ENCODE measurements at regions not wholly inside any gene's neighbourhood (a gene's known extent, or its start where the extent isn't known, plus 50 kb on each side); places are given as distances from the start of the nearest gene placed in this dataset.
"Not testable (repeated sequence)": the region's sequence is repeated elsewhere in the genome, so short reads cannot be mapped to it uniquely, and the experiment has no call there.

DNA sequence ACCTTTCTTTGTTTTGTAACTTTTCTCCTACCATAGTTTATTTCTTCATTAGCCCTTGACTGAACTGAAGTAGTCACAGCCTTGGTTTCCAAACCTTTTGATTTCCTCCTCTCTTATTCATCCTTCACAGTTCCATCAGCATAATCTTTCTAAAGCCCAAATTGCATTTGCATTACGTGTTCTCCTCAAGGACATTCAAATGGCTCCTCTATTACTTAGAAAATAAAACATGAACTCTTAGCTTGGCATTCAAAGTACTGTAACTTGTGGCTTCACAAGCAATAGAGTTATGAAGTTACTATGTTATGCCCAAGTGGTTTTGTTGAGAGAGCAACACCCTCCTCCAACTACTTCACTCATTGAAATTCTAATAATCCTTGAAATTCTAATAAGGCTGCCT is 840.0 kb downstream of the TTLL7 start:
- DNase-seq; H3K4me1 Mint-ChIP-seq (ENCODE audit: low read depth); H3K27me3 Mint-ChIP-seq (ENCODE audit: low read depth); H3K4me3 Mint-ChIP-seq; ATAC-seq; H3K36me3 Mint-ChIP-seq (ENCODE audit: insufficient read depth); H3K9me3 Mint-ChIP-seq: not testable (repeated sequence)

DNA sequence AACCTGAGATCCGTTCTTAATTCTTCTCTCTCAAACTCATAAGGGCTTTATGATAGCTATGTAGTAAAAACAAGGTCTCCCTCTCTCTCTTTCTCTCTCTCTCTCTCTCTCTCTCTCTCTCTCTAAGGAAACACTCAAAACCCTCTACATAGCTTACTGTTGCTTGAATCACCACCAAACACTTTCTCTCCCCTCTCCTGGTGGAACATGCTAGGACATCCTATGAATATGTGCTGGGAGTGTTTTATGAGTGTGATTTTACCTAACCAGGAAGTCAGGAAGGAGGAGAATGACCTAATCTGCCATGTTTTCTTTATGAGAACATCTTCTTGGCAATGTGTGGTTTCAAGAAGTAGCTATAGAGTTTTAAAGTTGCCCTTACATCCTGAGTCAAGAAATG is 844.6 kb downstream of the TTLL7 start:
- H3K9me3 Mint-ChIP-seq; H3K27me3 Mint-ChIP-seq (ENCODE audit: low read depth); ATAC-seq; DNase-seq; H3K36me3 Mint-ChIP-seq (ENCODE audit: insufficient read depth); H3K4me1 Mint-ChIP-seq (ENCODE audit: low read depth); H3K4me3 Mint-ChIP-seq: not testable (repeated sequence)

DNA sequence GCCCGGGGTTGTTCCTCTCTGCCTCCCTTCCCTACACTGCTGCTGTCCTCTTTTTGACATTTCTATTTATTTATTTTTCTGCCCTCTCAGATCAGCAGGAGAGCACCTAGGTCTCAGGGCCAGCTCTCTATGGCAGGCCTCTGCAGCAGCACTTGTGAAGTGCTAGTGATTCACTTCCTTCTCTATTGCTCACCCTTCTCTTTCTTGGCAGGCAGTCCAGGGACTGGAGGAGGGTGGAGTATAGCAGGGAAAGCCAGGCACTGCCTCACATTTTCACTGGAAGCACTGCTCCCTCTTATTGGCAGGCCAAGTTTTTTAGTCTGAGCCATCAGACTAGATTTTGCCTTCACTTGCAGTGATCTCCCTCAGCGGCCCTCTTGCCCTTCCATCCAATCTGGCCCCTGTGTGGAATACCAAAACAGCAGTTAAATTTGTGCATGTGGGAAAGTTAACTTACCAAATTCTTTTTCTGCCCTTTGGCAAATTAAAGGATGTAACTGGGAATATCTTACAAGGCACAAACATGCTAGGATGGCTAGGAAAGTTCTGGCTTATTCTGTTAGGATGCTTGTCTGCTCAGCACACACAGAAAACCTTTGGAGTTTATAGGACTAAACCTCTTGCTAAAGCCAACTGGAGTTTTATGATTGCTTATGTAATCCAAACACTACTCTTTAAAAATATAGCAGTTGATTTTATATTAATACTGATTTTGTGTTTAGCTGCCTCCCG is 847.6 kb downstream of the TTLL7 start:
- not testable (repeated sequence) for H3K36me3 Mint-ChIP-seq (ENCODE audit: insufficient read depth); DNase-seq; H3K4me1 Mint-ChIP-seq (ENCODE audit: low read depth); H3K27me3 Mint-ChIP-seq (ENCODE audit: low read depth); H3K9me3 Mint-ChIP-seq; H3K4me3 Mint-ChIP-seq
- peak in 1 of 2 donors; percentile 46 for ATAC-seq

DNA sequence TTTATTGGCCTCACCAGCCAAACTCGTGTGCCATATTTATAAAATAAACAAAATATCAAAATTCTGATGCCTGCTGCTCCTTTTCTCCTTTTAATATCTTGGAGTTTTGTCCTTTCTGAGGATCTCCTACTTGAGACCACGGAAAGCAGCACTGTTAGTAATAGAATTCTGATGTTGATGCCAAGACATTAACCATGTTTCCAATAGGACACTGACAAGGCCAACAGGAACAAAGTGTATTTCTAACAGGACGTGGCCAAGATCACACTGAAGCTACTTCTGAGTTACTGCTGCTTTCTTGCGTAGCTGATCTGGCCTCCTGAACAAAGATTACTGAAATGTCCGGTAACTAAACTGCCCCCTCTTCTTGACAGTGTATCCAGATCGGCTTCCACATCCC is 848.5 kb downstream of the TTLL7 start:
- not testable (repeated sequence) for DNase-seq; ATAC-seq; H3K4me1 Mint-ChIP-seq (ENCODE audit: low read depth); H3K9me3 Mint-ChIP-seq; H3K4me3 Mint-ChIP-seq; H3K27me3 Mint-ChIP-seq (ENCODE audit: low read depth); H3K36me3 Mint-ChIP-seq (ENCODE audit: insufficient read depth)

DNA sequence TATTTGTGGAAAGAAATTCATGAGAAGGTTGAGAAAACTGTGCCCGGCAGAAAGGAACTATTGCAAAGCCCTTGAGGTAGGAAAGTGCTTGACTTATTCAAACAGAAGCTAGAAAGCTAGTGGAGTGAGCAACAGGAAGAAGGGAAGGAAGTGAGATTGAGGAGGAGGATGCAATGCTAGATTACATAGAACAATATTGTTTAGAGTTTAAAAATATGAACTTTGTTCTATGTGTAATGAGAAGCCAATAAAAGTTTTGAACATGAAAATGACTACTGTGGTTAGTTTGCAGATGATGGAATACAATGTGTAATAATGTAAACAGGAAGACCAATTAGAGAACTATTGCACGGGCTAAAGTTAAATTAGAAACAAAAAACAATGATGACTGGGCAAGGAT is 853.1 kb downstream of the TTLL7 start:
- DNase-seq; H3K36me3 Mint-ChIP-seq (ENCODE audit: insufficient read depth); H3K27me3 Mint-ChIP-seq (ENCODE audit: low read depth); ATAC-seq; H3K4me3 Mint-ChIP-seq; H3K4me1 Mint-ChIP-seq (ENCODE audit: low read depth); H3K9me3 Mint-ChIP-seq: not testable (repeated sequence)

DNA sequence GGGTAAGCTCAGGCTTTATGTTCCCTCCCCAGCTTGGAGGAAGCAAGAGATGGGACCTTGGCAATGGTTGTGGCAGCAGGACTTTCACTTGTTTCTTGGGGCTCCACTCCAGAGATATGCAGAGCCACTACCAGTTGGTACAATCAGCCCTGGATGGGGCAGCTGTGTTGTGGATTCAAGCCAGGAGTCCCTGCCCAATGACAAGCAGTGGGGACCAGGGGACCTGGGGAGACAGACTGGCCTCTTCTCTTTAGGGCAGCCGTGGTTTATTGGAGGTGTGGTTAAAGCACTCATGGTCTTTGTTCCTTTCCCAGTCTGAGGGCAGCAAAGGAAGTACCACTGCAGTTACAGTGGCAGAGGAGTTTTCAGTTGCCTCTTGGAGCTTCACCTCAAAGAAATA is 856.1 kb downstream of the TTLL7 start:
- H3K27me3 Mint-ChIP-seq (ENCODE audit: low read depth); H3K9me3 Mint-ChIP-seq; H3K4me1 Mint-ChIP-seq (ENCODE audit: low read depth); H3K4me3 Mint-ChIP-seq; ATAC-seq; DNase-seq; H3K36me3 Mint-ChIP-seq (ENCODE audit: insufficient read depth): not testable (repeated sequence)

DNA sequence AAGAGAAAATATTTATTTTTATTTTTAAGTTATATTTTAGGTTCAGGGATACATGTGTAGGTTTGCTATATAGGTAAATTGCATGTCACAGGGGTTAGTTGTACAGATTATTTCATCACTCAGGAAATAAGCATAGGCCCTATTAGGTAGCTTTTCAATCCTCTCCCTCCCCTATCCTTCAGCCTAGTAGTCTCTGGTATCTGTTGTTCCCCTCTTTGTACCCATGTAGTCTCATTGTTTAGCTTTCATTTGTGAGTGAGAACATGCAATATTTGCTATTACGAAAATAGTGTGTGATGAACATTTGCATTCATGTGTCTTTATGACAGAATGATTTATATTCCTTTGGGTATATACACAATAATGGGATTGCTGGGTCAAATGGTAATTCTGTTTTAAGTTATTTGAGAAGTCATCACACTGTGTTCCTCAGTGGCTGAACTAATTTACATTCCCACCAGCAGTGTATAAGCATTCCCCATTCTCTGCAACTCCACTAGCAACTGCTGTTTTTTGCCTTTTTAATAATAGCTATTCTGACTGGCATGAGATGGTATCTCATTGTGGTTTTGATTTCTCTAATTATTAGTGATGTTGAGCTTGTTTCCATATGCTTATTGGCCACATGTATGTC is 863.3 kb downstream of the TTLL7 start:
- not testable (repeated sequence) for H3K27me3 Mint-ChIP-seq (ENCODE audit: low read depth); ATAC-seq; H3K4me3 Mint-ChIP-seq; H3K9me3 Mint-ChIP-seq; H3K36me3 Mint-ChIP-seq (ENCODE audit: insufficient read depth); DNase-seq; H3K4me1 Mint-ChIP-seq (ENCODE audit: low read depth)

DNA sequence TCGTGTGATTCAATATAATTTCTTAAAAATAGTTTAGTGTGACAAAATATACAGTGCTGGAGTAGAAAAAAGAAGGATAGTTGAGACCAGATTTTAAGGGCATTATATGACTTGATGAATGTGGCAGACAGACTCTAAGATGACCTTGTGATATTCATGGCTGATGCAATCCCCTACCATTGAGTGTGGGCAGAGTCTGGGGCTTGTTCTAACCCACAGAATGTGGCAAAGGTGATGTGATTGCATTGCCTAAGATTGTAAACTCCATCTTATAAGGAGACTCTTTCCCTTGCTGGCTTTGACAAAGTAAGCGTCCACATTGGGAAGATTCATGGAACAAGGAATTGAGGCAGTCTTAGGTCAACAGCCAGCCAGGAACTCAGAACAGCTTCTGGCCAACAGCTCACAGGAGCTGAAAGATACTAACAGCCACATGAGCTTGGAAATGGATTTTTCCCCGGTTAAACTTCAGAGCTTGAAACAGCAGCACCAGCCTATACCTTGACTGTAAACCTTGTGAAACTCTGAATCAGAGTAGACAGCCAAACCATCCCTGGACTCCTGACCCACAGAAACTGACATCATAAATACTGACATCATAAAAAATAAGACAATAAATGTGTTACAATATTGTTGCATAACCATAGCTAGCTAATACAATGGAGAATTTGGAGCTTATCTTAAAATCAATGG is 864.5 kb downstream of the TTLL7 start:
- not testable (repeated sequence) for DNase-seq; H3K4me1 Mint-ChIP-seq (ENCODE audit: low read depth); H3K9me3 Mint-ChIP-seq; ATAC-seq; H3K4me3 Mint-ChIP-seq; H3K36me3 Mint-ChIP-seq (ENCODE audit: insufficient read depth); H3K27me3 Mint-ChIP-seq (ENCODE audit: low read depth)

DNA sequence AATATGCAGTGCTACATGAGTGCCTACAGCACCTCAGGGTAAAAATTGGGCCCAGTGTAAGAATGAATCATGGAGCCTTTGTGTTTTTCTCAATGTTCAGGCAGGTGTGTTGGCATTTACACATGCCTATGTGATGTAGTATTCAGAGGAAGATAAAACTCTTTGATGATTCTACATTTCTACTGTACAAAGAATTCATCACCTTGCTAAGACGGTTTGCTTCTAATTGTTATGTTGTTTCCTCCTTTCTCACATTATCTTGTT is 867.3 kb downstream of the TTLL7 start:
- H3K9me3 Mint-ChIP-seq: no peaks in the 10 kb centered on the region
- H3K36me3 Mint-ChIP-seq (ENCODE audit: insufficient read depth): no peaks in the 10 kb centered on the region
- DNase-seq (no peak), ATAC-seq (no peak)
- H3K4me1 Mint-ChIP-seq (ENCODE audit: low read depth): no peaks in the 10 kb centered on the region
- no peak overlapping the region for H3K4me3 Mint-ChIP-seq
- no peaks in the 10 kb centered on the region for H3K27me3 Mint-ChIP-seq (ENCODE audit: low read depth)

DNA sequence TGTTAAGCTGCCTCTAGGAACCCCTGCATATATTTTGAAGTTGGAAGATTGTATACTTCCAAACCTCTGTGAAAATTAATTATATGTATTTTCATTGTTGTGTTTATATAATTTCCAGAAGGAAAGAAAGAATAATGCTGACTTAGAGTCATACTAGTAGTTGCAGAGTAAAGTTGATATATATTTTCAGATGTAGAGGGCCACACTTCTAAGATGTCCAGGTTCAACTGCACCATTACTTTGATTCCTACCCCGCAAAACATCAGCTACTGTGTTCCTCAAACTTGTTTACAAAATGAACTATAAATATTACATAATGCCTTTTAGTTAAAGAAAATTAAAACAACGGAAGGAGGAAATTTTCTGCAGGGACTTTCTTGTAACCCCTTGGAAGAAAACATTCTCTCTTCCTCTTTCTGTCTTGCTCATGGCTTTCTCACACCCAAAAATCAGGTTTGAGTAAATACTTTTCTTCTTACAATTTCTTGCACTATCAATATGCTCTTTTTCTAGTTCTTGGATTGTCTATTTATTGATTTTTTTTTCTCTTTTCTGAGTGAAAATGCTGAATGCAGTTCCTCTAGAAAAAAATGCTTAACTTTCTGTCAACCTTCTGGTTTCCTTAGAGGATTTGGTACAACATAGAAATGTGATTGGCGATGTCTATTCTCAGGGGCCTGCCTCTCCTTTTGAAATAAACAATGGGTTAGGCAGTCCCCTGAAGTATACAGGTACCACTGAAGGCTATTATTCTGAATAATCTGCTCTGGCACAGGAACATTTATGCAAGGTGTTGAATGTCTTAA is 867.8 kb downstream of the TTLL7 start:
- Mint-ChIP-seq H3K27me3 (ENCODE audit: low read depth) (no peaks in the 10 kb centered on the region), H3K4me3 (no peak overlapping the region), H3K9me3 (no peaks in the 10 kb centered on the region), H3K4me1 (ENCODE audit: low read depth) (no peaks in the 10 kb centered on the region), H3K36me3 (ENCODE audit: insufficient read depth) (no peaks in the 10 kb centered on the region)
- ATAC-seq (no peak), DNase-seq (no peak)

DNA sequence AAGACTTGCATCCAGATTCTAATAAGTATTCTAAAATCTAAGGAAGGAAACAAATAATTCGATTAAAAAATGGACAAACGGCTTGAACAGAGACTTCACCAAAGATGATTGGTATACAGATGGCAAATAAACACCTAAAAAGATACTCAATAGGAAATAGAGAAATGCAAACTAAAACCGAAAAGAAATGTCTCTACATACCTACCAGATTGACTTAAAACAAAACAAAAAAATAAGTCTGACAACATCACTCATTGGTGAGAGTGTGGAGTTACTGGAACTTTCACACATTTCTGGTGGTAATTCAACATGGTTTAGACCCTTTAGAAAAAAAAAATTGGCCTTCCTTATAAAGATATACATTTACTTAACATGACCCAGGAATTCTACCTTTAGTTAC is 869.8 kb downstream of the TTLL7 start:
- Mint-ChIP-seq H3K36me3 (ENCODE audit: insufficient read depth) (no peaks in the 10 kb centered on the region), H3K9me3 (no peaks in the 10 kb centered on the region)

DNA sequence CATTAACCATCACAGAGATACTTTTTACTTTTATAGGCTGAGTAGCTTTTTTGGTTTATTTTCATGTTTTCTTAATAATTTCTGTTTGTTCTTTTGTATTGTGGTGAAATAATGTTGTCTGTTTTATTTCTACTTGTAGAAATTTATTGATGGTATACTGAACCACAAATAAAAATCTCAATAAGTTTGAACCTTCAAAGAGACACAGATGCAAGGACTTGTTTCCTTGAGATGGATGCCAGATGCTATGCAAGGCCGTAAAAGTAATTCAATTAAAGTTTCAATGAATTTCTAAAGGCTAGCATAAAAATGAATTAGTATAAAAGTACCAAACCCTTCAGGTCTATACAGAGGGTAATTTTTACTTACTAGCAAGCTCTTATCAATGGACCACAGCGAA is 873.5 kb downstream of the TTLL7 start:
- Mint-ChIP-seq H3K4me1 (ENCODE audit: low read depth) (no peaks in the 10 kb centered on the region), H3K9me3 (no peaks in the 10 kb centered on the region), H3K4me3 (no peak overlapping the region), H3K36me3 (ENCODE audit: insufficient read depth) (no peaks in the 10 kb centered on the region), H3K27me3 (ENCODE audit: low read depth) (no peaks in the 10 kb centered on the region)
- ATAC-seq (no peak), DNase-seq (no peak)

More for the DNA sequence above, 869.8 kb downstream of the TTLL7 start:
- Mint-ChIP-seq H3K27me3 (ENCODE audit: low read depth) (no peaks in the 10 kb centered on the region), H3K4me3 (no peak overlapping the region), H3K4me1 (ENCODE audit: low read depth) (no peaks in the 10 kb centered on the region)
- DNase-seq: no peak
- ATAC-seq: no peak

DNA sequence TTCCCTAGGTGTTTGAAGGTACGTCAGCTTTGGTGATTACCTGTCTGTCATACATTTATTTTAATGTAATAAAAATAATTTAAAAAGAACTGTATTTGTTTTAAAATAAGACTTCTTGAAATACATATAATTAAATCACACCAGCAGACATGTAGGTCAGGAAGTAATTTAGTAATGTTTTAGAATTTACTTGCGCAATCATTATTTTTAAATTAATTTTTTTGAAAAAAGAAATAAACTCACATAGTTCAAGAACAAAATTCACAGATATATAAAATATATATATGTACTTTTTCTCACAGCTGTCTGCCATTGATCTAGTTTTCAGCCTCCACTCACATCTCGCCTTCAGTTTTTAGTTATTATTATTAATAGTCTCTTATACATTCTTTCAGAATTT is 875.9 kb downstream of the TTLL7 start:
- Mint-ChIP-seq H3K4me1 (ENCODE audit: low read depth) (no peaks in the 10 kb centered on the region), H3K36me3 (ENCODE audit: insufficient read depth) (no peaks in the 10 kb centered on the region), H3K27me3 (ENCODE audit: low read depth) (no peaks in the 10 kb centered on the region), H3K4me3 (no peak overlapping the region), H3K9me3 (no peaks in the 10 kb centered on the region)
- DNase-seq (no peak), ATAC-seq (no peak)

DNA sequence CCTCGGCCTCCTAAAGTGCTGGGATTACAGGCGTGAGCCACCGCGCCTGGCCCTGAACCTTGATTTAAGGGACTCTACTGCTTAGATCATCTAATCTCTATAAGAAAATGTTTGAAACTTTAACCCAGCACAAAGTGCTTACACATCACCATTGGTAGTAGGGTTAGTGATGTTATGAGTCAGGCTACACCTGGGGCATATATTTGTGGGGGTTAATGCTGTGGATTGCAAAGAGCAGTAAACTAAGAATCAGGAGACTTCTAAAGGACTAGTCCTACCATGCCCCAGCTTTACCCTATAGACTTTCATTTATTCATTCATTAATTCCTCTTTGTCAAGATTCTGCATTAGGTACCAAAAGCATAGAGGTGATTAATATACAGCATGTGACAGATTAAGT is 880.5 kb downstream of the TTLL7 start:
- Mint-ChIP-seq H3K27me3 (ENCODE audit: low read depth) (no peaks in the 10 kb centered on the region), H3K4me1 (ENCODE audit: low read depth) (no peaks in the 10 kb centered on the region), H3K9me3 (no peaks in the 10 kb centered on the region), H3K36me3 (ENCODE audit: insufficient read depth) (no peaks in the 10 kb centered on the region), H3K4me3 (no peak overlapping the region)
- DNase-seq (no peak), ATAC-seq (no peak)

DNA sequence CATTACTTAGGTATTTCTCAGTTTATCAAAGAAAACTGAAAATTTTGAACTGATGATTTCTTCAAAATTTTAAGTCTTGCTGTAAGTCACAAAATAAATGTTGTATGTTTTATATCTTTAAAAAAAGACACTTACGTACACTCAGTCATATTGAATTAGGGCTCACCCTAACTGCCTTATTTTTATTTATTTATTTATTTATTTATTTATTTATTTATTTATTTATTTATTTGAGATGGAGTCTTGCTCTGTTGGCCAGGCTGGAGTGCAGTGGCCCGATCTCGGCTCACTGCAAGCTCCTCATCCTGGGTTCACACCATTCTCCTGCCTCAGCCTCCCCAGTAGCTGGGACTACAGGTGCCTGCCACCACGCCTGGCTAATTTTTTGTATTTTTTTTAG is 881.9 kb downstream of the TTLL7 start:
- H3K4me1 Mint-ChIP-seq (ENCODE audit: low read depth); H3K4me3 Mint-ChIP-seq; H3K27me3 Mint-ChIP-seq (ENCODE audit: low read depth); H3K36me3 Mint-ChIP-seq (ENCODE audit: insufficient read depth); DNase-seq; ATAC-seq; H3K9me3 Mint-ChIP-seq: not testable (repeated sequence)
